Breast epithelium (tissue), 4 donors: ENCODE measurements at regions not wholly inside any gene's neighbourhood (a gene's known extent, or its start where the extent isn't known, plus 50 kb on each side); places are given as distances from the start of the nearest gene placed in this dataset.

Source experiments
- DNase-seq, 2 donors: peaks; one replicate each; pipeline ENCODE4 v3.0.0-alpha.2; 2019; ENCODE audit warnings: low spot score in 2 of 2
- H3K27ac ChIP-seq, 2 donors: fragments of 200-600 bp; sonication (generic) in 1 of 2; one replicate each; pipeline ENCODE4 v1.5.1; 2016 to 2019; ENCODE audit warnings: mild to moderate bottlenecking in 1 of 2
- H3K27me3 ChIP-seq, 2 donors: fragments of 200-600 bp; sonication (generic) in 1 of 2; one replicate each; pipeline versions ENCODE4 v1.5.1 to v1.6.0; 2017 to 2019; ENCODE audit warnings: control low read depth in 1 of 2, mild to moderate bottlenecking in 1 of 2
- H3K36me3 ChIP-seq: fragments of 200-600 bp; one replicate; pipeline ENCODE4 v1.5.1; 2019
- H3K4me1 ChIP-seq, 2 donors: fragments of 200-600 bp; sonication (generic); one replicate each; pipeline ENCODE4 v1.5.1; 2016 to 2019; ENCODE audit warnings: control low read depth in 1 of 2
- H3K4me3 ChIP-seq, 3 donors: fragments of 200-600 bp; sonication (generic); 1 replicate in 2 of 3; 2 replicates in 1 of 3; pipeline ENCODE4 v1.5.1; 2016 to 2019; ENCODE audit warnings: mild to moderate bottlenecking in 3 of 3, moderate library complexity in 2 of 3
- H3K9me3 ChIP-seq, 2 donors: fragments of 200-600 bp; sonication (generic) in 1 of 2; one replicate each; pipeline ENCODE4 v1.5.1; 2016 to 2019; ENCODE audit warnings: control low read depth in 1 of 2
- CTCF ChIP-seq, 3 donors: fragments of 450-650 bp; IDR thresholded peaks; one replicate each; pipeline ENCODE4 v1.5.1; 2016 to 2017; ENCODE audit warnings: antibody characterized with exemption in 3 of 3, mild to moderate bottlenecking in 3 of 3, moderate library complexity in 3 of 3
- POLR2A ChIP-seq: fragments of 450-650 bp; IDR thresholded peaks from one replicate; pipeline ENCODE4 v1.6.1; 2016; ENCODE audit warnings: antibody characterized with exemption, mild to moderate bottlenecking, moderate library complexity
- POLR2AphosphoS5 ChIP-seq, 3 donors: sonication (generic); formaldehyde crosslinking; IDR thresholded peaks; one replicate each; pipeline ENCODE4 v1.6.1; 2017; ENCODE audit warnings: antibody characterized with exemption in 3 of 3
- intact Hi-C: fragments of 100-400 bp; cut with DNase I; formaldehyde crosslinking; loops from one replicate; pipeline ENCODE4 v1.15.1; 2023; ENCODE audit warnings: low total_unique reads

- H3K27me3 ChIP-seq: no peaks in the 10 kb centered on the region
- TF ChIP-seq POLR2A: no peak
- no peak for TF ChIP-seq CTCF (IDR thresholded peaks at IDR 0.05)
- no peak for TF ChIP-seq POLR2AphosphoS5 (IDR thresholded peaks at IDR 0.05)
- intact Hi-C loops: no loop called here
Observed at GRCh38 chr16:8167436-8167835, 422.9 kb downstream of the TMEM114 start.

GRCh38 chr16:8158051-8158450, 432.3 kb downstream of the TMEM114 start:
- Histone ChIP-seq H3K9me3 (peaks cover 2 to 11% of the 10 kb centered on the region in 2 donors), H3K4me3 (no peak overlapping the region), H3K27me3 (no peaks in the 10 kb centered on the region), H3K36me3 (no peaks in the 10 kb centered on the region), H3K4me1 (no peaks in the 10 kb centered on the region), H3K27ac (no peak overlapping the region)
- intact Hi-C loops: no loop called here
- no peak for TF ChIP-seq POLR2A
- TF ChIP-seq CTCF (IDR thresholded peaks at IDR 0.05): no peak
- TF ChIP-seq POLR2AphosphoS5 (IDR thresholded peaks at IDR 0.05): no peak
- DNase-seq: no peak

More at GRCh38 chr16:8167436-8167835, 422.9 kb downstream of the TMEM114 start:
- H3K4me1 ChIP-seq: no peaks in the 10 kb centered on the region
- no peak overlapping the region for H3K27ac ChIP-seq
- DNase-seq: no peak
- H3K9me3 ChIP-seq: no peaks in the 10 kb centered on the region
- H3K36me3 ChIP-seq: no peaks in the 10 kb centered on the region
- H3K4me3 ChIP-seq: no peak overlapping the region

- no peak overlapping the region for H3K4me3 ChIP-seq
- DNase-seq: no peak
- H3K36me3 ChIP-seq: no peaks in the 10 kb centered on the region
- intact Hi-C loops: no loop called here
- H3K9me3 ChIP-seq: peaks cover 2 to 11% of the 10 kb centered on the region in 2 donors
- no peaks in the 10 kb centered on the region for H3K4me1 ChIP-seq
- no peaks in the 10 kb centered on the region for H3K27me3 ChIP-seq
- H3K27ac ChIP-seq: no peak overlapping the region
- TF ChIP-seq POLR2AphosphoS5 (IDR thresholded peaks at IDR 0.05) (no peak), POLR2A (no peak), CTCF (IDR thresholded peaks at IDR 0.05) (no peak)
Observed at GRCh38 chr16:8155275-8155674, 435.0 kb downstream of the TMEM114 start.

GRCh38 chr16:8146256-8147012, 443.9 kb downstream of the TMEM114 start:
- intact Hi-C loops: loop anchor here (10.0 kb wide), 1 partner anchor 1818 kb away; no protein-coding TSS in a partner anchor

More at GRCh38 chr16:8146256-8147012, 443.9 kb downstream of the TMEM114 start:
- Histone ChIP-seq H3K4me1 (no peaks in the 10 kb centered on the region), H3K4me3 (no peak overlapping the region), H3K36me3 (no peaks in the 10 kb centered on the region), H3K9me3 (no peaks in the 10 kb centered on the region), H3K27me3 (no peaks in the 10 kb centered on the region), H3K27ac (no peak overlapping the region)
- no peak for DNase-seq
- no peak for TF ChIP-seq POLR2A
- TF ChIP-seq POLR2AphosphoS5 (IDR thresholded peaks at IDR 0.05): no peak
- no peak for TF ChIP-seq CTCF (IDR thresholded peaks at IDR 0.05)
